ENCODE measurements at regions not wholly inside any gene's neighbourhood (a gene's known extent, or its start where the extent isn't known, plus 50 kb on each side); places are given as distances from the start of the nearest gene placed in this dataset.

GRCh38 chr7:84455788-84456187 is 261.2 kb upstream of the SEMA3A start:
- H3K27ac ChIP-seq, result no peak overlapping the region
- no peak for DNase-seq (ENCODE audit: low read depth, low spot score)

DNA sequence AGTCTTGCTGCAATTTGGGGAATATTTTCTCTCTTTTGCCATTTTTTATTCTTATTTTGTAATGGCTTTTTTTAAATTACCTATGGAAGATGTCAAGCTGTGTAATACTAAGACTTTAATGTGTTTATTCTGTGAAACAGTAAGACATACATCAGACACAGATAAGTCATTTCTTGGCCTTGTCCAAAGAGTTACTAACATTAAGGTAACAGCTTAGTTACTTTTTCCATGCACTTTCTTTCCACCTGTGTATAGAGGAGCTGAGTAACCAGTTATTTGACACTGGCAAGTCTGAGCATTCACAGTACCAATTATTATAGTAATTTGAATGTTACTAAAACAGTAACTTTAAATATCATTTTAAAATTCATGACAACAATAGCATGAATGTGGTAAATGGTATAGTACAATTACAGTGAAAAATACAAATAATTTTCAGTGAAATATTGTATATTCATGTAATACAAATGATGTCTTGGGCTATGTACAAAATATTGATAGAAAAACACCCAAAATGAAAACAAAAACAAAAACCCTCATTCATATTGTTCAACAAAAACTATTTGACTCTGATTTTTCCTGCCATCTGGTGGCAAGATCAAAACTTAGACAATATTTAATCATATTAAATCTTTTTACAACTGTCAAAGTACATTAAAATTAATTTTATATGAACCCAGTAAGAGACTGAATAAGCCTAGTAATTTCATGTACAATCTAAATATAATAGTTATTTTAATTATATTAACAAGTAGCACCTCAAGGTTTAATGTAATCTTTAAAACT is 259.8 kb upstream of the SEMA3A start:
- no peak for DNase-seq (ENCODE audit: low read depth, low spot score)
- no peak overlapping the region for H3K27ac ChIP-seq

GRCh38 chr7:84452618-84453017 is 258.0 kb upstream of the SEMA3A start:
- DNase-seq (ENCODE audit: low read depth, low spot score), result no peak
- no peak overlapping the region for H3K27ac ChIP-seq

GRCh38 chr7:84450772-84451171 is 256.2 kb upstream of the SEMA3A start:
- DNase-seq (ENCODE audit: low read depth, low spot score), result no peak
- no peak overlapping the region for H3K27ac ChIP-seq

DNA sequence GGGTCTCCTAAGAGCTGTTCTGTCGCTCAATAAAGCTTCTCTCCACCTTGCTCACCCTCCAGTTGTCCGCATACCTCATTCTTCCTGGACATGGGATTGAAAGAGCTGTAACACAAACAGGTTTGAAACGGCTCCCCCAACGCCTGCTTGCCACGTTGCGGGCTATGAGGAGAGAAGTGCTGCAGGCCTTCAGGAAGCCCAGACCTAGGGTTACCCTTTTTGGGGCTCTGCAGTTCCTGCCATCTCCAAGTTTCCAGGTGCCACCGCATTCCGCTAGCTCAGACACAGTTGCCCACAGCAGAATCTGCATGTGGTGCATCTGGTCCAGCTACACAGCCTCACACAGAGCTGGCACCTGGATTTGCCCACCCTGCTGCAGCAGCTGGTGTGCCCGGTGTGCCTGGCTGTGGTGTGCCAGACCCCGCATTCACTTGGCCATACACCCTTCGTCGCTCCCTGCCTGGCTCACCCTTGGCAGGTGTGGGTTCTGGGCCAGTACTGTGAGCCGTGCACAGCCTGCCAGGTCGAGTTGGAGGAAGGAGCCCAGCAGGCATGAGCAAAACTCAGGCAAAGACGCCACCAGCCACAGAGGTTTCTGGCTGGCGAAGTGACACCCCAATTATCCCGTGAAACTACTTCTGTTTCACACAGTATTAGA is 253.2 kb upstream of the SEMA3A start:
- H3K27ac ChIP-seq, result no peak overlapping the region
- DNase-seq (ENCODE audit: low read depth, low spot score), result no peak

DNA sequence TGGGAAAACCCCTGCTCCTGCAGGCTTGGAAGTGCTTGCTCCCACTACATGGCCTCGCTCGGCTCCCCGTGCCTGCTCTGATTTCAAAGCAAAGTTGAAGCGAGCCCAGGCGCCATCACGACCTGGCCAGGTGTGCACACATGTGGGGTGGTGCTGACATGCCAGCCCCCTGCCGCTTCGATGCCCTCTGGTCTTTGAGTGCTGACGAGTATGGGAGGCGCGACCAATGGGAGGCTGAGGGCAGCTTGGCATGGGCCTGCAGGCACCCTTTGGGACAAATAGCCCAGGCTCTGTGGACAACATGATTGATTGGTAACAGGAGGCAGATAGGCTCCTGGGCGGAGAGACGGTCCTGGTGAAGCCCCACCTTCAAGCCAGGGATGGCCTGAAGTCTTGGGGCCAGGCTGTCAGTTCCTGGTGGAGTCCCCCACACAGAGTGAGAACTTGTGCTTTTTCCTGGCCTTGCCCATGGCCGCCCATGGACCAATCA is 252.4 kb upstream of the SEMA3A start:
- no peak overlapping the region for H3K27ac ChIP-seq
- DNase-seq (ENCODE audit: low read depth, low spot score), result no peak

- no peak overlapping the region for H3K27ac ChIP-seq
- DNase-seq (ENCODE audit: low read depth, low spot score), result no peak
Observed at GRCh38 chr7:84425702-84426259, 231.2 kb upstream of the SEMA3A start.

DNA sequence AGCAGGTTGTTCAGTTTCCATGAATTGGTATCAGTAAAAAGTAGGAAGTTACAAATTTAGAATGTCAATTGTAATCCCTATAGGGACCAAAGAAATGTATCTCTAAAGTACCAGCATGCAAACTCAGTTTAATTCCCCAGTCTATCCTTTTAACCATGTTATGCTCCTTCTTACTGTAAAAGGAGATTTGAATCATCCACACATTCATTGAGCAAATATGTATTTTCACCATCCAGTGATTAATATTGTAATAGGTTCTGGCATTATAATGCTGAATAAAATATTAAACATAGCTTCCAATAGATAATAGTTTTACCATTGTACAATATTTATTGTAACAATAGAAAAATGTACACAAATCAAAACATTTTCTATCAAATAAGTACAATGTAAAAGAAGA is 228.2 kb upstream of the SEMA3A start:
- DNase-seq (ENCODE audit: low read depth, low spot score), result no peak
- no peak overlapping the region for H3K27ac ChIP-seq

- H3K27ac ChIP-seq, result peak overlapping the region; percentile 93
- peak; percentile 82 for DNase-seq (ENCODE audit: low read depth, low spot score)
Observed at GRCh38 chr7:84412161-84412969, 217.8 kb upstream of the SEMA3A start.

DNA sequence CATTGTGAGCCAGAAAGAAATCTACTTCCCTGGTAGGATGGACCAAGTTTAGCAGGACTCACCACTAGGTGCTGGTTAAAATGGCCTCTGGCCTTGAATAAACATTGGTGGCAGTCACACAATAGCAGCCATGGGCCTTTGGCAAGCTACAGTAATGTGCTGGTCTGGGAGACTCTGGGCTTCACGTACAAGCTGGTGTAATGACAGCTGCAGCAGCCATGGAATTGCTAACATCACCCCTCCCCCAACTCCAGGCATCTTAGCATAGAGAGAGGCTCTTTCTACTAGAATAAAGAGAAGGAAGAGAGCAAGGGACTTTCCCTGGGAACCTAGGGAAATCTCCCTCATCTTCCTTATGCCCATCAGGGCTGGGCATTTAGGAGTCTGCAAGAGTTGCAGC is 205.1 kb upstream of the SEMA3A start:
- H3K27ac ChIP-seq, result no peak overlapping the region
- no peak for DNase-seq (ENCODE audit: low read depth, low spot score)

DNA sequence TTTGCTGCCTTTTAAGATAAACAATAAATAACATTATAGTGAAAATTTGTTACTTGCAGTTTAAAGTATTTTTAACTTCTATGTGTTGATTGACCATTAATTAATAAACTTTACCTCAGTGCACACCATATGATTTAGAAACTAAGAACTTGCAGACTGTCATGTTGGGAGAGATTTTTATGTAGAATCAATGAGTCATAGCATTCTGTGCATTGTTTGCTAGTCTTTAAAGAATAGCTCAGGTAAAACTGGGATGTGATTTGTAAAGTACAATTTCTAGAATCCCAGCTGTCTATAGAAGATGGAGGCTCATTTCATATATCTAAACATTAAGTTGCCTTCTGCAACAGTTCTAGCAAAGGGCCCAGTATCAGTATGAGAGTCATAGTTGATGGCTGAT is 199.6 kb upstream of the SEMA3A start:
- no peak for DNase-seq (ENCODE audit: low read depth, low spot score)
- H3K27ac ChIP-seq, result no peak overlapping the region

GRCh38 chr7:84393786-84394185 is 199.2 kb upstream of the SEMA3A start:
- DNase-seq (ENCODE audit: low read depth, low spot score), result no peak
- no peak overlapping the region for H3K27ac ChIP-seq

GRCh38 chr7:84390845-84391244 is 196.3 kb upstream of the SEMA3A start:
- no peak overlapping the region for H3K27ac ChIP-seq
- no peak for DNase-seq (ENCODE audit: low read depth, low spot score)

DNA sequence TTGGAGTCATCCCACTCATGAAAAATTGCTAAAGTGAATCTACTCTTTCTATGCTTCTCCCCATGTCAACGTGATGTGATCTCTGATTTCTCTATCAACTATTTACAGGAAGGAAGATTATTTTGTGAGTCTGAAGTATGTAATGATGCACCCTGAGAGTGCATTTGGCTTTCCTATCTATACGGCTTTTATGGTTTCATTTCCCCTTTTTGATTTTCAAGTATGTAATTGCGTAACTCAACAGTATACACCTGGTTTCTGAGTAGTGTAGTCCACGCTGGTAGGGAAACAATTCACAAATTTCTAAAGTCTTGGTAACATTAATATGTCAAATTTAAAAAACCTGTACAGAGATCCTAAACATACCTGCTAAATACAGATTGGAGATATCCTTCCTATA is 194.7 kb upstream of the SEMA3A start:
- no peak for DNase-seq (ENCODE audit: low read depth, low spot score)
- H3K27ac ChIP-seq, result no peak overlapping the region

- no peak overlapping the region for H3K27ac ChIP-seq
- DNase-seq (ENCODE audit: low read depth, low spot score), result no peak
Observed at GRCh38 chr7:84387595-84387994, 193.0 kb upstream of the SEMA3A start.

DNA sequence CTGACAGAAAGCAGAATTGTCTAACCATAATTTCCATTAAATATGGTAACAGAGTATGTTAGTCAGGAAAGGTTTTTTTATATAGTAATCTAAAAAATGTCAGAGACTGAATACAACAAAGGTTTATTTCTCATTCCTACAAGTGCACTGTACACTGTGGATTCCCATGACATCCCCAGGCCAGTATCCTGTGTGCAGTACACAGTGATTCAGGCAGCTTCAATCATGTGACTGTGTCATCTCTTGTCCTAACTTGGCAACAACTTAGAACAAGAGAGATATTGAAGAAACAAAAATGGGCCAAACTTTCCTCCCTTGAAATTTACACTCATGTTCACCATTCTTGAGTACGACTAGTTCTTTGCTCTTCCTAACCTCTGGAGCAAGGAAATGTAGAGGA is 189.8 kb upstream of the SEMA3A start:
- H3K27ac ChIP-seq, result no peak overlapping the region

DNA sequence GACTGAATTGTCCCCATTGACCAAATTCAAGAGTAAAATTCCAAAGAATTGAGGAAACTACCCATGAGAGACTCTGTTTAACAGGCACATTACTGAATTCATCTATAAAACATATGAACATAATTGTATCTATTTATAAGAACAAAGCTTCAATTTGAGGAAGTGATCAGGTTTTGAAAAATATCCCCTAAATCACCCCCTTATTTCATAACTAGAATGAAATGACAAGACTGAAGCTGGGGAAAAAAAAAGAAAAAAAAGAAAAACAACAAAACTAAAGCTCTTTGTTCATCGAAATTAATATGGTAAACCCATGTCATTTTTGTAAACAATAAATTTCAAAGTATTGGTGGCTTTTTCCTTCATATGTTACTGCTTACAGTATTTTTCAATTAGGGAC is 184.9 kb upstream of the SEMA3A start:
- no peak overlapping the region for H3K27ac ChIP-seq
- no peak for DNase-seq (ENCODE audit: low read depth, low spot score)

More for the DNA sequence above, 189.8 kb upstream of the SEMA3A start:
- DNase-seq (ENCODE audit: low read depth, low spot score), result no peak

DNA sequence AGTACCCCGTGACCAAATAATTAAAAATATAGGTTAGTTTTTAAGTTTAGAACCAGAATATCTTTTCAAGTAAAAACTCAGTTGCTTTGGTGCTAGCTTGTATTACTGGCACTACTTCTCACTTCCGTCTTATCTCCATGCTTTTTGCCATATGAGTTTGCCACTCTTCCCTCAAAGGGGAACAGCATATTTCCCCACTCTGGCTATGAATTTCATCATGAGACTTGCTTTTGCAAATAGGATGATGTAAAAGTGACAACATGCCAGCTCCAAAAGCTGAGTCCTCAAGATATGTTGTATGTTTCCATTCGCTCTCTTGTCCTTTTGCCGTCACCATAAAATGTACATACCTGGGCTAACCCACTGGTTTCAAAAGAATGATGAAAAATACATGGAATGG is 178.1 kb upstream of the SEMA3A start:
- no peak for DNase-seq (ENCODE audit: low read depth, low spot score)
- H3K27ac ChIP-seq, result peak overlapping the region; percentile 84

- peak overlapping the region; percentile 84 for H3K27ac ChIP-seq
- peak; percentile 57 for DNase-seq (ENCODE audit: low read depth, low spot score)
Observed at GRCh38 chr7:84372155-84372621, 177.6 kb upstream of the SEMA3A start.

- no peak overlapping the region for H3K27ac ChIP-seq
Observed at GRCh38 chr7:84370114-84370513, 175.5 kb upstream of the SEMA3A start.

GRCh38 chr7:84368122-84368521 is 173.5 kb upstream of the SEMA3A start:
- H3K27ac ChIP-seq, result no peak overlapping the region
- DNase-seq (ENCODE audit: low read depth, low spot score), result no peak

More at GRCh38 chr7:84370114-84370513, 175.5 kb upstream of the SEMA3A start:
- DNase-seq (ENCODE audit: low read depth, low spot score), result no peak
